OCI-LY1 (cell line): ENCODE measurements at regions not wholly inside any gene's neighbourhood (a gene's known extent, or its start where the extent isn't known, plus 50 kb on each side); places are given as distances from the start of the nearest gene placed in this dataset.

ENCODE experiments used
- H2AFZ ChIP-seq: fragments of 200-600 bp; sonication (generic), shearing (Covaris generic); 2 replicates; pipeline ENCODE4 v1.6.0; 2014; ENCODE audit warnings: antibody characterized with exemption, mild to moderate bottlenecking, low read length
- H3F3A ChIP-seq: fragments of 200-600 bp; sonication (generic), shearing (Covaris generic); 2 replicates; pipeline ENCODE4 v1.6.0; 2014; ENCODE audit warnings: mild to moderate bottlenecking, antibody characterized with exemption, low read length, moderate library complexity; ENCODE audit not compliant: insufficient read depth
- H3K27ac ChIP-seq: fragments of 200-600 bp; sonication (generic); 2 replicates; pipeline ENCODE4 v1.5.1; 2014; ENCODE audit warnings: low read length, mixed run types, mild to moderate bottlenecking, low read depth; ENCODE audit not compliant: poor library complexity, severe bottlenecking
- H3K27me3 ChIP-seq: fragments of 200-600 bp; sonication (generic); 2 replicates; pipeline ENCODE4 v1.6.0; 2014; ENCODE audit warnings: antibody characterized with exemption, mild to moderate bottlenecking, low read length, moderate library complexity; ENCODE audit not compliant: insufficient read depth
- H3K36me3 ChIP-seq: fragments of 200-600 bp; sonication (generic); 2 replicates; pipeline ENCODE4 v1.6.1; 2014; ENCODE audit warnings: mild to moderate bottlenecking, antibody characterized with exemption, low read length, moderate library complexity, mixed read lengths; ENCODE audit not compliant: insufficient read depth
- H3K4me1 ChIP-seq: fragments of 200-600 bp; sonication (generic); 2 replicates; pipeline ENCODE4 v1.5.1; 2014; ENCODE audit warnings: mild to moderate bottlenecking, low read length, moderate library complexity; ENCODE audit not compliant: insufficient read depth, severe bottlenecking
- H3K4me2 ChIP-seq: fragments of 200-600 bp; sonication (generic), shearing (Covaris generic); 2 replicates; pipeline ENCODE4 v1.6.1; 2014; ENCODE audit warnings: low read length
- H3K4me3 ChIP-seq: fragments of 200-600 bp; sonication (generic); 2 replicates; pipeline ENCODE4 v1.5.1; 2014; ENCODE audit warnings: low read length, low read depth, mild to moderate bottlenecking, mixed read lengths; ENCODE audit not compliant: poor library complexity, severe bottlenecking
- H3K79me2 ChIP-seq: fragments of 200-600 bp; shearing (Covaris generic); 2 replicates; pipeline ENCODE4 v1.6.1; 2016; ENCODE audit warnings: mixed run types, low read length, mixed read lengths; ENCODE audit not compliant: insufficient read depth
- H3K9ac ChIP-seq: fragments of 200-600 bp; sonication (generic), shearing (Covaris generic); 2 replicates; pipeline ENCODE4 v1.6.1; 2014; ENCODE audit warnings: mild to moderate bottlenecking, low read length, mixed read lengths
- H3K9me2 ChIP-seq: fragments of 200-600 bp; sonication (generic), shearing (Covaris generic); 2 replicates; pipeline ENCODE4 v1.6.1; 2014; ENCODE audit warnings: low read depth, mild to moderate bottlenecking, low read length, mixed read lengths
- H3K9me3 ChIP-seq: fragments of 200-600 bp; shearing (Covaris generic); 2 replicates; pipeline ENCODE4 v1.6.1; 2014; ENCODE audit warnings: low read length, mixed read lengths
- H4K20me1 ChIP-seq: fragments of 200-600 bp; sonication (generic), shearing (Covaris generic); 2 replicates; pipeline ENCODE4 v1.6.0; 2016; ENCODE audit warnings: mild to moderate bottlenecking, low read length; ENCODE audit not compliant: insufficient read depth
- CTCF ChIP-seq: fragments of 200-600 bp; sonication (generic), shearing (Covaris generic); IDR thresholded peaks from 2 replicates; pipeline ENCODE4 v1.5.1; 2017; ENCODE audit warnings: mild to moderate bottlenecking, antibody characterized with exemption, low read length, moderate library complexity, mixed read lengths
- EZH2 ChIP-seq: fragments of 200-600 bp; sonication (generic), shearing (Covaris generic); IDR thresholded peaks from 2 replicates; pipeline ENCODE4 v1.8.0; 2017; ENCODE audit warnings: borderline replicate concordance, mixed run types, mild to moderate bottlenecking, antibody characterized with exemption, low read length, moderate library complexity, mixed read lengths

- Histone ChIP-seq H3K4me2 (no peak overlapping the region), H3K9me3 (no peaks in the 10 kb centered on the region), H3K27ac (peak overlapping the region; percentile 26)
These were observed 91.2 kb upstream of the CPEB4 start for GRCh38 chr5:173796721-173797495.

DNA sequence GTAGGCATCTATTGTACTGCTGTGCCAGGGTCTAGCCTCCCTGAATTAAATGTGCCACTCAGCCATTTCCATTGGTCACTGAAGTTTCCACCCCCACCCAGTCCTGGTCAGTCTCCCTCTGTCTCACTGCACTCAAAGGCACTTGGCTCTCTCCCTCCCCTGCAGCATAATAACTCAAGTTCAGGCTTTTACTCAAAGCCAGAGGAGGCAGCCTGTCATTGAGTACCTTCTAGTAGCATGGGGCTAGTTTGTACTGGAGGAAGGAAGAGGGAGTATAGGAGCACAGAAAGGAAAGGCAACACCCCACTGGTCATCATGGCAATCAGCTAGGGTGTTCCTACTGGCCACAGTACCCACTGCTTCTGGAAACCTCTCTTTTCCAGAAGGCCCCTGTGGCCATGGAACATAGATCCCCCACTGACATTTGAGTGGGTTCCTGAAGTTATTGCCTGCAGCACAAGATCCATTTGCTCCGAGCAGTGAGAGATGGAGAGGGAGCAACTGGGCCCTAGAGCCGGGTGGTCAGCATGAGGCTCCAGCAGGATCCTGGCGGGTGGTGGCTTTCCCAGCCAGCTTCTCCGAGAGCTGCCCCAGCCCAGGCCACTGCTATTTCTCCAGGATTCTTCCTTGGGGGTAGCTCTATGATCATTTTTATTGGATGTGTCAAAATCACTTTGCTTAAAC, 89.9 kb upstream of the CPEB4 start:
- no peak overlapping the region for H3K27ac ChIP-seq
- no peak for TF ChIP-seq EZH2
- no peak for TF ChIP-seq CTCF
- H3K4me1 ChIP-seq = peaks cover 58% of the 10 kb centered on the region
- no peaks in the 10 kb centered on the region for H3F3A ChIP-seq
- H3K9me2 ChIP-seq = no peaks in the 10 kb centered on the region
- no peaks in the 10 kb centered on the region; the same call in 1 of the 2 replicates for H3K36me3 ChIP-seq
- no peaks in the 10 kb centered on the region for H3K9me3 ChIP-seq
- H4K20me1 ChIP-seq = no peaks in the 10 kb centered on the region
- H3K79me2 ChIP-seq = no peaks in the 10 kb centered on the region
- no peak overlapping the region for H3K4me2 ChIP-seq
- H2AFZ ChIP-seq = no peak overlapping the region
- H3K9ac ChIP-seq = no peak overlapping the region
- no peaks in the 10 kb centered on the region for H3K27me3 ChIP-seq
- H3K4me3 ChIP-seq = no peak overlapping the region

More at GRCh38 chr5:173796721-173797495, 91.2 kb upstream of the CPEB4 start:
- Histone ChIP-seq H3K9me2 (no peaks in the 10 kb centered on the region), H3K4me3 (no peak overlapping the region), H4K20me1 (no peaks in the 10 kb centered on the region), H3K9ac (no peak overlapping the region), H3K27me3 (no peaks in the 10 kb centered on the region), H3K4me1 (peaks cover 68% of the 10 kb centered on the region), H3F3A (no peaks in the 10 kb centered on the region), H3K36me3 (no peaks in the 10 kb centered on the region; the same call in 1 of the 2 replicates), H3K79me2 (no peaks in the 10 kb centered on the region), H2AFZ (no peak overlapping the region)
- TF ChIP-seq EZH2 (no peak), CTCF (no peak)

DNA sequence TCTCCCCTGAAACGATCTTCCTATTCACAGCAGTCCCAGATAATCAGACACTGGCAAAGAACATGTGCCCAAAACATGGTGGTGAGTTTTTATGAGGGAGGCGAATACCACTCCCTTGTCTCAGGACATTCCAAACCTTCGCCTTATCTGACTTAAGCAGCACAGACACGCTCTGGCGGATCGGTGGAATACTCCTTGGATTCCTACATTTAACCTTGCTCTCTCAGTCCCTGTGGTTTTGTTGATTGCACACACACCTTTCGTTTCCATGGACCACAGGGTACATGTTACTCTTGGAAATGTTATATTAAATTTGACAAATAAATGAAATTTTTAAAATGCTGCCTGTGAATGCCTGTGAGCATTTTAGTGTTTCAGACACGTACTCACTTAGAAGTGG, 87.8 kb upstream of the CPEB4 start:
- peaks cover 6% of the 10 kb centered on the region; the same call in 1 of the 2 replicates for H3K9me3 ChIP-seq

More for the DNA sequence above, 87.8 kb upstream of the CPEB4 start:
- H4K20me1 ChIP-seq = no peaks in the 10 kb centered on the region
- no peak overlapping the region for H3K4me3 ChIP-seq
- no peak overlapping the region for H3K4me2 ChIP-seq
- H2AFZ ChIP-seq = no peak overlapping the region
- no peaks in the 10 kb centered on the region for H3K27me3 ChIP-seq
- H3K79me2 ChIP-seq = no peaks in the 10 kb centered on the region
- TF ChIP-seq CTCF (no peak), EZH2 (no peak)
- H3K36me3 ChIP-seq = no peaks in the 10 kb centered on the region; the same call in 1 of the 2 replicates
- no peaks in the 10 kb centered on the region for H3F3A ChIP-seq
- H3K4me1 ChIP-seq = peaks cover 37% of the 10 kb centered on the region
- no peaks in the 10 kb centered on the region for H3K9me2 ChIP-seq
- H3K27ac ChIP-seq = no peak overlapping the region
- H3K9ac ChIP-seq = no peak overlapping the region
